Thoracic aorta (tissue), 2 donors: ENCODE measurements at regions not wholly inside any gene's neighbourhood (a gene's known extent, or its start where the extent isn't known, plus 50 kb on each side); places are given as distances from the start of the nearest gene placed in this dataset.

Experiments used
- ATAC-seq: fragments of 150-250 bp; one replicate; pipeline ENCODE4 v1.8.0; 2017; ENCODE audit warnings: low read depth; ENCODE audit not compliant: insufficient number of reproducible peaks, low FRiP score
- DNase-seq: peaks from one replicate; pipeline ENCODE4 v3.0.0-alpha.2; 2020; ENCODE audit warnings: low spot score
- H3K27ac ChIP-seq, 2 donors: fragments of 200-600 bp; sonication (generic); 1 replicate in 1 of 2; 2 replicates in 1 of 2; pipeline ENCODE4 v1.5.1; 2016; ENCODE audit warnings: mild to moderate bottlenecking in 2 of 2, moderate library complexity in 2 of 2
- H3K27me3 ChIP-seq: fragments of 200-600 bp; sonication (generic); replicated peaks from 2 replicates; pipeline ENCODE4 v1.6.0; 2016; ENCODE audit warnings: mild to moderate bottlenecking; ENCODE audit not compliant: insufficient read depth
- H3K36me3 ChIP-seq: fragments of 200-600 bp; sonication (generic); one replicate; pipeline ENCODE4 v1.5.1; 2016
- H3K4me1 ChIP-seq, 2 donors: fragments of 200-600 bp; sonication (generic); 1 replicate in 1 of 2; 2 replicates in 1 of 2; pipeline versions ENCODE4 v1.5.1 to v1.6.0; 2016; ENCODE audit warnings: low read depth in 2 of 2, mild to moderate bottlenecking in 1 of 2; ENCODE audit not compliant: control insufficient read depth in 1 of 2
- H3K4me3 ChIP-seq: fragments of 200-600 bp; sonication (generic); 2 replicates; pipeline ENCODE4 v1.5.1; 2016; ENCODE audit warnings: mild to moderate bottlenecking
- H3K9me3 ChIP-seq: fragments of 200-600 bp; sonication (generic); 2 replicates; pipeline ENCODE4 v1.5.1; 2016
- TF ChIP-seq, protein P1 (sequence below): fragments of 200-600 bp; sonication (generic); IDR thresholded peaks from one replicate; pipeline ENCODE4 v1.5.1; 2019; ENCODE audit warnings: antibody characterized with exemption

DNA sequence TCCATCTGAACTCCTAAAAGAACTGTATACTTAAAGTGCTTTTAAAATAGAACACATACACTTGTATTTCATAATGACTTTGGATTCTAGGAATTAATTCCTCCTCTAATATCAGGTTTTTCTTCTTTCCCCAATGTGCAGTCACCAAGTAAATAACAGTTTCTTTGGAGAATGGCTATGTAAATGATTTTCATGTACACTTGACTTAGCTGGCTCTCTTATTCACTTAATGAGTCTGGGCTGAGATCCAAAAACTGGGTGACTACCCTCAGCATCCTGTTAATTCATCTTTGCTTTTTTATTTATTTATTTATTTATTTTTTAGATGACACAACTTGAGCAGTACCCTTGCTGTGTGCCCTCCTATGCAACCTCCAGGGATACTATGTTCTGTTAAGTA lies 1003.7 kb downstream of the SLITRK1 start:
- ATAC-seq (no peak), DNase-seq (no peak)
- TF ChIP-seq, protein P1, sequence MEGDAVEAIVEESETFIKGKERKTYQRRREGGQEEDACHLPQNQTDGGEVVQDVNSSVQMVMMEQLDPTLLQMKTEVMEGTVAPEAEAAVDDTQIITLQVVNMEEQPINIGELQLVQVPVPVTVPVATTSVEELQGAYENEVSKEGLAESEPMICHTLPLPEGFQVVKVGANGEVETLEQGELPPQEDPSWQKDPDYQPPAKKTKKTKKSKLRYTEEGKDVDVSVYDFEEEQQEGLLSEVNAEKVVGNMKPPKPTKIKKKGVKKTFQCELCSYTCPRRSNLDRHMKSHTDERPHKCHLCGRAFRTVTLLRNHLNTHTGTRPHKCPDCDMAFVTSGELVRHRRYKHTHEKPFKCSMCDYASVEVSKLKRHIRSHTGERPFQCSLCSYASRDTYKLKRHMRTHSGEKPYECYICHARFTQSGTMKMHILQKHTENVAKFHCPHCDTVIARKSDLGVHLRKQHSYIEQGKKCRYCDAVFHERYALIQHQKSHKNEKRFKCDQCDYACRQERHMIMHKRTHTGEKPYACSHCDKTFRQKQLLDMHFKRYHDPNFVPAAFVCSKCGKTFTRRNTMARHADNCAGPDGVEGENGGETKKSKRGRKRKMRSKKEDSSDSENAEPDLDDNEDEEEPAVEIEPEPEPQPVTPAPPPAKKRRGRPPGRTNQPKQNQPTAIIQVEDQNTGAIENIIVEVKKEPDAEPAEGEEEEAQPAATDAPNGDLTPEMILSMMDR, result no peak
- Histone ChIP-seq H3K4me3 (no peak overlapping the region), H3K4me1 (no peaks in the 10 kb centered on the region), H3K27me3 (no peaks in the 10 kb centered on the region), H3K27ac (no peak overlapping the region), H3K36me3 (no peaks in the 10 kb centered on the region), H3K9me3 (no peaks in the 10 kb centered on the region)

GRCh38 chr13:82867284-82867683 lies 1015.0 kb downstream of the SLITRK1 start:
- TF ChIP-seq, protein P1, result no peak
- Histone ChIP-seq H3K4me3 (no peak overlapping the region), H3K9me3 (peaks cover 3% of the 10 kb centered on the region), H3K4me1 (no peaks in the 10 kb centered on the region), H3K27me3 (no peaks in the 10 kb centered on the region), H3K27ac (no peak overlapping the region), H3K36me3 (no peaks in the 10 kb centered on the region)
- ATAC-seq (no peak), DNase-seq (no peak)

DNA sequence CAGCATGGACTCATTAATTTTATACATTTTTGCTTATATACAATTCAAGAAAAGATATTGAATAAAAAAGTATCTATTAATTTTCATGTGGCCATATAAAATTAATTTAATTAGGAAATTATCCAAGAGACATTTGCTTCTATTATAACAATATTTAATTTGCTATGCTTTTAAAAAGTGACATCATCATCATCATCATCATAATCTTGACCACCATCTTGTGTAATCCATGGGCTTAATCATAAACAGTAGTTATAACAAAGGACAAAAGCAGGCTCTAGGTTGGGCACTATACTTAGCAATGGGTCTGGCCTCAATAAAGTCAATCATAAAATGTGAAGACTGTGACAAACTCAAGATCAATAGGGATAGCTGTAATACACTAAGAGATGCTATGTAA lies 1031.6 kb downstream of the SLITRK1 start:
- Histone ChIP-seq H3K4me1 (no peaks in the 10 kb centered on the region), H3K27me3 (no peaks in the 10 kb centered on the region), H3K9me3 (no peaks in the 10 kb centered on the region), H3K27ac (no peak overlapping the region), H3K36me3 (no peaks in the 10 kb centered on the region), H3K4me3 (no peak overlapping the region)
- DNase-seq (no peak), ATAC-seq (no peak)
- TF ChIP-seq, protein P1, result no peak

DNA sequence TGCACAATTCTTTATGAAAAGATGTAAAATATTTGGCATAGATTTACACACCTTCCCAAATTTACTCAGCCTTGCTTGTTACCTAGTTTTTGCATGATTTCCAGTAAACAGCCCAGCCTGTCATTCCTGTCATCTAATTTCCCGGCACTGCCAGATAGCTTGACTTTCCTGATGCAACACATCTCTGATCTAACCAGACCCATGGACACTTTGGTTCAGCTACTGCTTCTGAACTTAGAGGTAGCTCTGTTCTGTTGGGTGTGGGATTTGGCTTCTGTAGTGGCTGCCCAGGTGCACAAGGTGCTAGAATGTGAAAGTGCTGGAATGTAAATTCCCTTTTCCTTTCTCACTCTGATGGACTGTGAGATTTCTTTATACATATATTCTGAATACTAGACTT lies 1033.5 kb downstream of the SLITRK1 start:
- TF ChIP-seq, protein P1, result no peak
- ATAC-seq, result no peak
- H3K27ac ChIP-seq, result no peak overlapping the region

DNA sequence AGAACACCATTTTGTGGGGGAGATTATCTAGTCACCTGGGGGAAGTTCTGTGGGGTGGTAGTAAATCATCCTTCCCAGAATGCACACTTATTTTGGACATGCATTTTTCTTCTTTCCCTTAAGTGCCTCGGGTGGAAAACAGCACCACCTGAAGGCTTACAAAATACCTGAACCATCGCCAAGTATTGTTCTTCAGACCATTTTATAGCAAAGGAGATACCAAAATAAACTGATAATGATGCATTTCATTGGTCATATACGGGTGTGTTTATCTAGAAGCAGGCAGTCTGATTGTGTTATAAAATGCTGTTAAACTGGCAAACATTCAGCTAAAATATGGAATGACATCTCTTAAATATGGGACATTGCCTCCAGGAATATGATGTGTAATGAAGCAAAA lies 1034.7 kb downstream of the SLITRK1 start:
- Histone ChIP-seq H3K36me3 (no peaks in the 10 kb centered on the region), H3K9me3 (no peaks in the 10 kb centered on the region), H3K27ac (no peak overlapping the region), H3K4me1 (no peaks in the 10 kb centered on the region), H3K4me3 (no peak overlapping the region), H3K27me3 (no peaks in the 10 kb centered on the region)
- DNase-seq (no peak), ATAC-seq (no peak)
- TF ChIP-seq, protein P1, result no peak

More for the DNA sequence above, 1033.5 kb downstream of the SLITRK1 start:
- no peak for DNase-seq
- H3K4me3 ChIP-seq, result no peak overlapping the region
- no peaks in the 10 kb centered on the region for H3K36me3 ChIP-seq
- H3K4me1 ChIP-seq, result no peaks in the 10 kb centered on the region
- H3K9me3 ChIP-seq, result no peaks in the 10 kb centered on the region
- no peaks in the 10 kb centered on the region for H3K27me3 ChIP-seq
